Esophagus squamous epithelium (tissue), 5 donors: ENCODE measurements at regions not wholly inside any gene's neighbourhood (a gene's known extent, or its start where the extent isn't known, plus 50 kb on each side); places are given as distances from the start of the nearest gene placed in this dataset.

Source experiments
- DNase-seq: peaks from one replicate; lab custom pipeline; 2025; lab: John Stamatoyannopoulos, UW
- H3K27ac ChIP-seq, 4 donors: fragments of 200-600 bp; sonication (generic); one replicate each; pipeline ENCODE4 v1.5.1; 2016 to 2019; ENCODE audit warnings: mild to moderate bottlenecking in 1 of 4
- H3K27me3 ChIP-seq, 4 donors: fragments of 200-600 bp; sonication (generic); 1 replicate in 3 of 4; 2 replicates in 1 of 4; pipeline versions ENCODE4 v1.5.1 to v1.6.0; 2017 to 2021; ENCODE audit warnings: antibody characterized with exemption in 1 of 4
- H3K36me3 ChIP-seq, 3 donors: fragments of 200-600 bp; sonication (generic); one replicate each; pipeline ENCODE4 v1.5.1; 2016 to 2019
- H3K4me1 ChIP-seq, 3 donors: fragments of 200-600 bp; sonication (generic); one replicate each; pipeline ENCODE4 v1.5.1; 2017 to 2019
- H3K4me3 ChIP-seq, 4 donors: fragments of 200-600 bp; sonication (generic); 1 replicate in 3 of 4; 2 replicates in 1 of 4; pipeline ENCODE4 v1.5.1; 2016 to 2019; ENCODE audit warnings: mild to moderate bottlenecking in 2 of 4, moderate library complexity in 1 of 4
- H3K9me3 ChIP-seq, 3 donors: fragments of 200-600 bp; sonication (generic); one replicate each; pipeline ENCODE4 v1.5.1; 2016 to 2019
- POLR2A ChIP-seq, 4 donors: fragments of 450-650 bp; IDR thresholded peaks; one replicate each; pipeline ENCODE4 v1.6.1; 2017; ENCODE audit warnings: antibody characterized with exemption in 4 of 4, mild to moderate bottlenecking in 4 of 4, moderate library complexity in 3 of 4
- WGBS, 2 donors: methylation state at CpG; one replicate each; pipeline ENCODE4 v1.1.5; 2018; 5-methylcytosine and 5-hydroxymethylcytosine counted together
- intact Hi-C: fragments of 100-400 bp; cut with DNase I; formaldehyde crosslinking; loops from one replicate; pipeline ENCODE4 v1.15.0; 2022
- TF ChIP-seq, protein P1 (sequence below), 6 experiments: fragments of 450-650 bp in 4 of 6; fragments of 200-600 bp in 2 of 6; sonication (generic) in 2 of 6; IDR thresholded peaks; one replicate each; pipeline ENCODE4 v1.5.1; 2016 to 2019; ENCODE audit warnings: antibody characterized with exemption in 6 of 6, mild to moderate bottlenecking in 4 of 6, moderate library complexity in 4 of 6
- donor health status: DM: yes; HTN: yes; CAD: no.

DNA sequence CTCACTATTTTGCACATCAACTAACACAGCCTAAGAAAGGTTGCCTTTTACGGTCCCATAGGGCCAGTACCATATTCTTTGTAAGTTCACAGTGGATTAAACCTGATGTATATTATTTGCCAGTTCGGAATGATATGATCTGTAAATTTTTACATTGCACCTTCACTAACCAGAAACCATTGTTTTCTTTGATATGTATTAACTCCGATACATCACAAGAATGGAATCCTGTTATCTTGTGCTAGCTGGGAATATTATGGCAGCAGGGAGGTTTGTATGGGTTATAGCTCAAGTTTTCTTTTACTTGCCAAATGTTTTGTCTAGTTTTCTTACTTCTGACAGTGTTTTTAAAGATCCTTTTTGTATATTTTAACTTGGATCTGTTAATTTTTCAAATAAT is 51.4 kb upstream of the S1PR1 start:
- Histone ChIP-seq H3K9me3 (no peaks in the 10 kb centered on the region), H3K27me3 (no peaks in the 10 kb centered on the region), H3K27ac (no peak overlapping the region), H3K4me1 (no peaks in the 10 kb centered on the region), H3K36me3 (no peaks in the 10 kb centered on the region), H3K4me3 (no peak overlapping the region)
- WGBS, 2 donors, result 78 to 93% methylated on average over 3 of the region's 3 CpGs
- TF ChIP-seq, protein P1, sequence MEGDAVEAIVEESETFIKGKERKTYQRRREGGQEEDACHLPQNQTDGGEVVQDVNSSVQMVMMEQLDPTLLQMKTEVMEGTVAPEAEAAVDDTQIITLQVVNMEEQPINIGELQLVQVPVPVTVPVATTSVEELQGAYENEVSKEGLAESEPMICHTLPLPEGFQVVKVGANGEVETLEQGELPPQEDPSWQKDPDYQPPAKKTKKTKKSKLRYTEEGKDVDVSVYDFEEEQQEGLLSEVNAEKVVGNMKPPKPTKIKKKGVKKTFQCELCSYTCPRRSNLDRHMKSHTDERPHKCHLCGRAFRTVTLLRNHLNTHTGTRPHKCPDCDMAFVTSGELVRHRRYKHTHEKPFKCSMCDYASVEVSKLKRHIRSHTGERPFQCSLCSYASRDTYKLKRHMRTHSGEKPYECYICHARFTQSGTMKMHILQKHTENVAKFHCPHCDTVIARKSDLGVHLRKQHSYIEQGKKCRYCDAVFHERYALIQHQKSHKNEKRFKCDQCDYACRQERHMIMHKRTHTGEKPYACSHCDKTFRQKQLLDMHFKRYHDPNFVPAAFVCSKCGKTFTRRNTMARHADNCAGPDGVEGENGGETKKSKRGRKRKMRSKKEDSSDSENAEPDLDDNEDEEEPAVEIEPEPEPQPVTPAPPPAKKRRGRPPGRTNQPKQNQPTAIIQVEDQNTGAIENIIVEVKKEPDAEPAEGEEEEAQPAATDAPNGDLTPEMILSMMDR (IDR thresholded peaks at IDR 0.05), result no peak
- no peak for TF ChIP-seq POLR2A (IDR thresholded peaks at IDR 0.05)
- DNase-seq, result no peak
- intact Hi-C loops, result no loop called here

DNA sequence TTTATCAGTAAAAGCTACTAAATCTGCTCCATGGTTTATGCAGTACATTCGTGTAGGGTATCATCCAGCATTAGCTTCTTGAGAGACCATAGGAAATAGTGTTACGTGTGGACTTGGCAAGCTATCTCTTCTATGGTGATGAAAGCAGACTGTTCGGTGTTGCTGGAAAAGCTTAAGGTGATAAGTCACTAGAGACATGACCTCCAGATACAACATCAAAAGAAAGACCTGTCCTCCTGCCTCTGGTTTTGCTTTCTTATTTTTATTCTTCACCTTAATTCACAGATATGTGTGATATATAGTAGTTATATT is 53.5 kb upstream of the S1PR1 start:
- Histone ChIP-seq H3K4me1 (no peaks in the 10 kb centered on the region), H3K4me3 (no peak overlapping the region), H3K27me3 (no peaks in the 10 kb centered on the region), H3K36me3 (no peaks in the 10 kb centered on the region), H3K27ac (no peak overlapping the region), H3K9me3 (no peaks in the 10 kb centered on the region)
- no peak for DNase-seq
- no peak for TF ChIP-seq POLR2A (IDR thresholded peaks at IDR 0.05)
- TF ChIP-seq, protein P1 (IDR thresholded peaks at IDR 0.05), result no peak
- intact Hi-C loops, result no loop called here
- WGBS, 2 donors, result 48 to 58% methylated on average over 3 of the region's 3 CpGs

DNA sequence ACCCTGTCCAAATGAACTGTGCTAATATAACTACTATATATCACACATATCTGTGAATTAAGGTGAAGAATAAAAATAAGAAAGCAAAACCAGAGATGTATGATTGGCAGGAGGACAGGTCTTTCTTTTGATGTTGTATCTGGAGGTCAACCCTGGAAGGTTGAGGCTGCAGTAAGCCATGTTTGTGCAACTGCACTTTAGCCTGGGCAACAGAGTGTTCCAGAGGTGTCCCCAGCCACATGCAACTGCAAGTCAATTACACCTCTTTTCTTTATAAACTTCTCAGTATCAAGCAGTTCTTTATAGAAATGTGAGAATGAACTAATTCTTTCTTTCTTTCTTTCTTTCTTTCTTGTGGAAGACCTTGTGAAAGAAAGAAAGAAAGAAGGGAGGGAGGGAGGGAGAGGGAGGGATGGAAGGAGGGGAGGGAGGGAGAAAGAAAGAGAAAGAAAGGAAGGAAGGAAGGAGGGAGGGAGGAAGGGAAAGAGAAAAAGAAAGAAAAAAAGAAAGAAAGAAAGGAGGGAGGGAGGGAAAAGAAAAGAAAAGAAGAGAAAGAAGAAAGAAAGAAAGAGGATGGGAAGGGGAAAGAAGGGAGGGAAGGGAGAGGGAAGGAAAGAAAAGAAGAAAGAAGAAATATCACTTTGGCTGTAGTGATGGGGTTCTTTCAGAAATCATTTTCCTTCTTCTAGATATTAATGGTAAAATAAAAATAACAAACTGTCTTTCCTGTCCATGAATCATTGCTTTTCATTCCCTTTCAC is 54.0 kb upstream of the S1PR1 start:
- intact Hi-C loops, result no loop called here
- TF ChIP-seq, protein P1 (IDR thresholded peaks at IDR 0.05), result no peak
- no peak for TF ChIP-seq POLR2A (IDR thresholded peaks at IDR 0.05)
- DNase-seq, result no peak
- H3K36me3 ChIP-seq, result no peaks in the 10 kb centered on the region
- no peak overlapping the region for H3K4me3 ChIP-seq
- H3K9me3 ChIP-seq, result no peaks in the 10 kb centered on the region
- no peaks in the 10 kb centered on the region for H3K27me3 ChIP-seq
- H3K27ac ChIP-seq, result peak overlapping the region in 3 of 4 donors; percentile 26 to 74 (median 34)
- H3K4me1 ChIP-seq, result no peaks in the 10 kb centered on the region

DNA sequence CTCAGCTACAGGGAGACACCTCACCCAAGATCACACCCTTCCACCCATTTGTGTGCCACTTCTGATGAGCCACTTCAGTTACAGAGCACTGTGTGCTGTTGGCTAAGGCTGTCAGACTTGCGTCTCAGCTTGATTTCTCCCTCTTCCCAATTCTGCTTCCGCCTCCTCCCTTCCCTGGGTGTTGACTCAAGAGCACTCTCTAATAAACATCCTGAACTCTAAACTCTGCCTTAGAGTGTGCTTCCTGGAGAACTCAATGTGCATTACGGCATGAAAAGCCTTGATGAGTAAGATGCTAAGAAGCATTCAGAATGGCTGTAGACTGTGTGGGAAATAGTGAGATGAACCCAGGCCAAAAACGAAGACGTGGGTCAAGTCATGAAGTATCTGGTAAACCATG is 54.9 kb upstream of the S1PR1 start:
- Histone ChIP-seq H3K9me3 (no peaks in the 10 kb centered on the region), H3K27me3 (no peaks in the 10 kb centered on the region), H3K4me3 (no peak overlapping the region), H3K36me3 (no peaks in the 10 kb centered on the region), H3K27ac (peak overlapping the region in 2 of 4 donors; percentile 48 to 74), H3K4me1 (no peaks in the 10 kb centered on the region)
- DNase-seq, result no peak
- TF ChIP-seq, protein P1 (IDR thresholded peaks at IDR 0.05), result no peak
- no peak for TF ChIP-seq POLR2A (IDR thresholded peaks at IDR 0.05)
- 78% methylated on average over 5 of the region's 5 CpGs for WGBS, 2 donors
- intact Hi-C loops, result no loop called here

DNA sequence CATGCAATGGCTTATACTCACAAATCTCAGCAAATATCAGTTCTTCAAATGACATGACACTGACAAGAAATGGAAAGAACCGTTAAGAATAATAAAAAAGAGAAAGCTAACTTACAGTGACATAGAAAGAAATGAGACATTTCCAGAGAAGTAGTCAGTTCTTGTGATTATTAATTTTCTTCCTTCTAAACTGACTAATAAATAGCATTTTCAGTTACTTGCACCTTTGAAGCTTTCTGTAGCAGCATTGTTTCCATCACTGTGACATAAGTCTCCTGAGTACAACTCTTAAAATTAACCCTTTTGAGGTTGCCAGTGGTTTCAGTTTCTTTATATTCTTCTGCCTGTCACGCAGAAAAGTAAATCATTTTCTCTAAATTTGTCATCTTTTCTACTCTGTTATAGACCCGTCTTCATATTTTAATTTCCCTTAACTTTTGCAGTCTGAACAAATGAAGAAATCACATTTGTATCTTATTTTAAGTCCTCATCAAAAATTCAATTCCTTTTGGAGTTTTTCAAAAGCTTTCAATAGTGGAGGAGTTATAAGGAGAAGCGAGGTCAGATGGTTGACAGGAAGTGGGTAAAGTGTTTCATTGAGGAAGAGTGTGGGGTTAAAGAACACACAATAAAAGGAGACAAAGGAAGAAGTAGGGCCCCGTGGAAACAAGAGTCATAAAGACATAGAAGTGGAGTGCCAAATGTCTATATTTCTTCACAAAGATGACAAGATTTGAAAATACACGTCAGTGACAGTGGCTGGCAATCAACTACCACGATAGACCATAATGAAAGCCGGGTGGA is 57.9 kb upstream of the S1PR1 start:
- H3K4me3 ChIP-seq, result no peak overlapping the region
- 51 to 61% methylated on average over 8 of the region's 8 CpGs for WGBS, 2 donors
- no peaks in the 10 kb centered on the region for H3K4me1 ChIP-seq
- no peaks in the 10 kb centered on the region for H3K27me3 ChIP-seq
- no peak overlapping the region for H3K27ac ChIP-seq
- no peak for TF ChIP-seq POLR2A (IDR thresholded peaks at IDR 0.05)
- TF ChIP-seq, protein P1 (IDR thresholded peaks at IDR 0.05), result no peak
- no peak for DNase-seq
- no peaks in the 10 kb centered on the region for H3K9me3 ChIP-seq
- intact Hi-C loops, result no loop called here
- H3K36me3 ChIP-seq, result no peaks in the 10 kb centered on the region
